ENCODE measurements at regions not wholly inside any gene's neighbourhood (a gene's known extent, or its start where the extent isn't known, plus 50 kb on each side); places are given as distances from the start of the nearest gene placed in this dataset.
"Not testable (repeated sequence)": the region's sequence is repeated elsewhere in the genome, so short reads cannot be mapped to it uniquely, and the experiment has no call there.

GRCh38 chrX:44690129-44690528 lies 147.5 kb upstream of the FUNDC1 start:
- no peak for ATAC-seq
- Histone ChIP-seq H3K36me3 (replicated peaks in 1 of 2; ENCODE audit: insufficient read depth in 1 of 2, low read depth in 2 of 2) (no peaks in the 10 kb centered on the region), H3K27ac (no peak overlapping the region), H3K27me3 (no peaks in the 10 kb centered on the region), H3K4me1 (peaks cover 19% of the 10 kb centered on the region), H3K4me3 (no peak overlapping the region), H3K9me3 (no peaks in the 10 kb centered on the region)
- intact Hi-C loops (cut with DNase I) = no loop called here
- DNase-seq = no peak
- TF ChIP-seq CTCF (IDR thresholded peaks at IDR 0.05) (no peak), POLR2A (IDR thresholded peaks at IDR 0.05) (no peak)
- WGBS, 2 donors = 81 to 100% methylated on average over 2 of the region's 2 CpGs

- Histone ChIP-seq H3K27me3 (no peaks in the 10 kb centered on the region), H3K4me3 (no peak overlapping the region), H3K36me3 (replicated peaks in 1 of 2; ENCODE audit: insufficient read depth in 1 of 2, low read depth in 2 of 2) (no peaks in the 10 kb centered on the region), H3K27ac (no peak overlapping the region), H3K4me1 (no peaks in the 10 kb centered on the region), H3K9me3 (no peaks in the 10 kb centered on the region)
- DNase-seq (peak in 3 of 4 donors; percentile 23 to 41 (median 34)), ATAC-seq (no peak)
- TF ChIP-seq POLR2A (IDR thresholded peaks at IDR 0.05) = no peak
- no peak for TF ChIP-seq CTCF (IDR thresholded peaks at IDR 0.05)
- 49 to 50% methylated on average over 5 to 6 of the region's 10 CpGs for WGBS, 2 donors
- intact Hi-C loops (cut with DNase I) = no loop called here
Measured at GRCh38 chrX:44675362-44676024, 132.8 kb upstream of the FUNDC1 start.

GRCh38 chrX:44674906-44675305 lies 132.2 kb upstream of the FUNDC1 start:
- Histone ChIP-seq H3K9me3 (no peaks in the 10 kb centered on the region), H3K4me3 (no peak overlapping the region), H3K4me1 (no peaks in the 10 kb centered on the region), H3K27ac (no peak overlapping the region), H3K36me3 (replicated peaks in 1 of 2; ENCODE audit: insufficient read depth in 1 of 2, low read depth in 2 of 2) (no peaks in the 10 kb centered on the region), H3K27me3 (no peaks in the 10 kb centered on the region)
- no peak for TF ChIP-seq POLR2A (IDR thresholded peaks at IDR 0.05)
- TF ChIP-seq CTCF (IDR thresholded peaks at IDR 0.05) = no peak
- intact Hi-C loops (cut with DNase I) = no loop called here
- DNase-seq (no peak), ATAC-seq (no peak)
- WGBS, 2 donors = 55 to 69% methylated on average over 2 of the region's 2 CpGs

DNA sequence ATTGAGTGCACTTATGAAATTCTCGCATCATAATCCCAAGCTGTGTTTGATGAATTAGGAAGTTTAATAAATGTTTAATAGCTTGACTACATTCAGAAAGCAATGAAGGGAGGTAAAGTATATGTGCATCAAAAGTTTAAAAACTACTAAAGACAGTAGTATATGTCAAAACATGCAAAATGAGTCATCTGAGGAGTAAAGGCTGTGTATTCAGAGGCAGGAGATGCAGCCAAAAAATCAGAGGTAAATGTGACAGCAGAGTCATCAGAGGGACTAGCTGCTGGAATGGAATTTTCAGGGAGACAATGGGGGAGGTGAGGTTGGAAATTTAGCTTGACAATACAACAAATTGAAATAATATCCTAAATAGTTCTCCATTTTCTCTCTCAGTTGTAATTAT lies 127.0 kb upstream of the FUNDC1 start:
- Histone ChIP-seq H3K4me1 (no peaks in the 10 kb centered on the region), H3K36me3 (replicated peaks in 1 of 2; ENCODE audit: insufficient read depth in 1 of 2, low read depth in 2 of 2) (no peaks in the 10 kb centered on the region), H3K27me3 (no peaks in the 10 kb centered on the region), H3K9me3 (no peaks in the 10 kb centered on the region), H3K4me3 (no peak overlapping the region), H3K27ac (no peak overlapping the region)
- WGBS, 2 donors = 55 to 80% methylated on average over 1 of the region's 1 CpG
- intact Hi-C loops (cut with DNase I) = no loop called here
- ATAC-seq (no peak), DNase-seq (no peak)
- TF ChIP-seq POLR2A (IDR thresholded peaks at IDR 0.05) = no peak

- H3K27me3 ChIP-seq = no peaks in the 10 kb centered on the region
- WGBS, 2 donors = 72% methylated on average over 3 of the region's 3 CpGs
- no peak for TF ChIP-seq POLR2A (IDR thresholded peaks at IDR 0.05)
- TF ChIP-seq CTCF (IDR thresholded peaks at IDR 0.05) = no peak
- no peaks in the 10 kb centered on the region for H3K36me3 ChIP-seq (replicated peaks in 1 of 2; ENCODE audit: insufficient read depth in 1 of 2, low read depth in 2 of 2)
- DNase-seq = no peak
- intact Hi-C loops (cut with DNase I) = no loop called here
- ATAC-seq = no peak
- H3K9me3 ChIP-seq = no peaks in the 10 kb centered on the region
- H3K4me1 ChIP-seq = no peaks in the 10 kb centered on the region
- no peak overlapping the region for H3K4me3 ChIP-seq
- H3K27ac ChIP-seq = no peak overlapping the region
Measured at GRCh38 chrX:44667771-44668170, 125.1 kb upstream of the FUNDC1 start.

DNA sequence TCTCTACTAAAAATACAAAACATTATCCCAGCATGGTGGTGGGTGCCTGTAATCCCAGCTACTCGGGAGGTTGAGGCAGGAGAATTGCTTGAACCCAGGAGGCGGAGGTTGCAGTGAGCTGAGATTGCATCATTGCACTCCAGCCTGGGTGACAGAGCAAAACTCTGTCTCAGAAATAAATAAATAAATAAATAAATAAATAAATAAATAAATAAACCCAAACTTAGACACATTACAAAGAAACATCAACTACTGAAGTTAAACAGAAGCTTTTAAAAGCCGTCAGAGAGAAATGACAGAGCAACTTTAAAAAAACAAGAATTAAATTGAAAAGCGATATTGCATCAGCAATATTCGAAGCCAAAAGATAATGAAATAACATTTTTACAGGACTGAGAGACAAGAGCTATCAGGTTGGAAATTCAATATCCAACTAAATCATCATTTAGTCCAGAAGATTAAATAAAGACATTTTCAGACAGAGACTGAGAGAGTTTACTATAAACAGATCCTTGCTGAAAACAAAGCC lies 115.1 kb upstream of the FUNDC1 start:
- H3K27me3 ChIP-seq; intact Hi-C loops (cut with DNase I); H3K36me3 ChIP-seq (replicated peaks in 1 of 2; ENCODE audit: insufficient read depth in 1 of 2, low read depth in 2 of 2); H3K4me1 ChIP-seq; ATAC-seq; H3K4me3 ChIP-seq; H3K9me3 ChIP-seq; DNase-seq; H3K27ac ChIP-seq: not testable (repeated sequence)
- 62 to 66% methylated on average over 5 of the region's 5 CpGs for WGBS, 2 donors

Data from body of pancreas (tissue), 4 donors.